ENCODE measurements at regions not wholly inside any gene's neighbourhood (a gene's known extent, or its start where the extent isn't known, plus 50 kb on each side); places are given as distances from the start of the nearest gene placed in this dataset.

- Mint-ChIP-seq H3K36me3 (ENCODE audit: low read depth) (no peaks in the 10 kb centered on the region), H3K27me3 (no peaks in the 10 kb centered on the region), H3K4me1 (no peaks in the 10 kb centered on the region), H3K9me3 (no peaks in the 10 kb centered on the region), H3K27ac (no peak overlapping the region), H3K4me3 (no peak overlapping the region)
- TF ChIP-seq, protein P1, sequence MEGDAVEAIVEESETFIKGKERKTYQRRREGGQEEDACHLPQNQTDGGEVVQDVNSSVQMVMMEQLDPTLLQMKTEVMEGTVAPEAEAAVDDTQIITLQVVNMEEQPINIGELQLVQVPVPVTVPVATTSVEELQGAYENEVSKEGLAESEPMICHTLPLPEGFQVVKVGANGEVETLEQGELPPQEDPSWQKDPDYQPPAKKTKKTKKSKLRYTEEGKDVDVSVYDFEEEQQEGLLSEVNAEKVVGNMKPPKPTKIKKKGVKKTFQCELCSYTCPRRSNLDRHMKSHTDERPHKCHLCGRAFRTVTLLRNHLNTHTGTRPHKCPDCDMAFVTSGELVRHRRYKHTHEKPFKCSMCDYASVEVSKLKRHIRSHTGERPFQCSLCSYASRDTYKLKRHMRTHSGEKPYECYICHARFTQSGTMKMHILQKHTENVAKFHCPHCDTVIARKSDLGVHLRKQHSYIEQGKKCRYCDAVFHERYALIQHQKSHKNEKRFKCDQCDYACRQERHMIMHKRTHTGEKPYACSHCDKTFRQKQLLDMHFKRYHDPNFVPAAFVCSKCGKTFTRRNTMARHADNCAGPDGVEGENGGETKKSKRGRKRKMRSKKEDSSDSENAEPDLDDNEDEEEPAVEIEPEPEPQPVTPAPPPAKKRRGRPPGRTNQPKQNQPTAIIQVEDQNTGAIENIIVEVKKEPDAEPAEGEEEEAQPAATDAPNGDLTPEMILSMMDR (IDR thresholded peaks at IDR 0.05), result no peak
- ATAC-seq (ENCODE audit: low read depth), result no peak
- ChIA-PET POLR2A (no interaction called here), CTCF (no interaction called here)
- intact Hi-C loops (cut with micrococcal nuclease), result no loop called here
- DNase-seq, result no peak
These were observed 170.7 kb upstream of the IRX1 start for GRCh38 chr5:3424946-3425345.

- Mint-ChIP-seq H3K27ac (no peak overlapping the region), H3K36me3 (ENCODE audit: low read depth) (no peaks in the 10 kb centered on the region), H3K9me3 (no peaks in the 10 kb centered on the region), H3K4me3 (no peak overlapping the region), H3K4me1 (no peaks in the 10 kb centered on the region), H3K27me3 (no peaks in the 10 kb centered on the region)
- DNase-seq, result no peak
- ATAC-seq (ENCODE audit: low read depth), result no peak
- CTCF ChIA-PET, result no interaction called here
- POLR2A ChIA-PET, result no interaction called here
- intact Hi-C loops (cut with micrococcal nuclease), result no loop called here
- TF ChIP-seq, protein P1 (IDR thresholded peaks at IDR 0.05), result no peak
These were observed 178.2 kb upstream of the IRX1 start for GRCh38 chr5:3417376-3417943.

GRCh38 chr5:3414371-3414770 is 181.3 kb upstream of the IRX1 start:
- POLR2A ChIA-PET, result no interaction called here

GRCh38 chr5:3412146-3412545 is 183.5 kb upstream of the IRX1 start:
- H3K4me3 Mint-ChIP-seq, result no peak overlapping the region

More at GRCh38 chr5:3414371-3414770, 181.3 kb upstream of the IRX1 start:
- TF ChIP-seq, protein P1 (IDR thresholded peaks at IDR 0.05), result no peak
- Mint-ChIP-seq H3K27me3 (no peaks in the 10 kb centered on the region), H3K9me3 (peaks cover 11% of the 10 kb centered on the region), H3K4me3 (no peak overlapping the region), H3K36me3 (ENCODE audit: low read depth) (no peaks in the 10 kb centered on the region), H3K27ac (no peak overlapping the region), H3K4me1 (no peaks in the 10 kb centered on the region)
- CTCF ChIA-PET, result no interaction called here
- DNase-seq (no peak), ATAC-seq (ENCODE audit: low read depth) (no peak)
- intact Hi-C loops (cut with micrococcal nuclease), result no loop called here

GRCh38 chr5:3411363-3411762 is 184.3 kb upstream of the IRX1 start:
- Mint-ChIP-seq H3K9me3 (peaks cover 17% of the 10 kb centered on the region), H3K4me1 (no peaks in the 10 kb centered on the region), H3K4me3 (no peak overlapping the region), H3K27ac (no peak overlapping the region), H3K36me3 (ENCODE audit: low read depth) (no peaks in the 10 kb centered on the region), H3K27me3 (no peaks in the 10 kb centered on the region)
- POLR2A ChIA-PET, result no interaction called here
- TF ChIP-seq, protein P1 (IDR thresholded peaks at IDR 0.05), result no peak
- intact Hi-C loops (cut with micrococcal nuclease), result no loop called here
- DNase-seq, result no peak
- CTCF ChIA-PET, result no interaction called here
- no peak for ATAC-seq (ENCODE audit: low read depth)

More at GRCh38 chr5:3412146-3412545, 183.5 kb upstream of the IRX1 start:
- H3K36me3 Mint-ChIP-seq (ENCODE audit: low read depth), result no peaks in the 10 kb centered on the region
- TF ChIP-seq, protein P1 (IDR thresholded peaks at IDR 0.05), result no peak
- intact Hi-C loops (cut with micrococcal nuclease), result no loop called here
- H3K9me3 Mint-ChIP-seq, result peaks cover 11% of the 10 kb centered on the region
- H3K27me3 Mint-ChIP-seq, result no peaks in the 10 kb centered on the region
- ChIA-PET CTCF (no interaction called here), POLR2A (no interaction called here)
- no peak for DNase-seq
- no peak overlapping the region for H3K27ac Mint-ChIP-seq
- H3K4me1 Mint-ChIP-seq, result no peaks in the 10 kb centered on the region
- ATAC-seq (ENCODE audit: low read depth), result no peak

All from activated B cell treated with CpG ODN at 0.5 μM for 24 hours (primary cell).